Esophagus muscularis mucosa (tissue), 4 donors: ENCODE measurements at regions not wholly inside any gene's neighbourhood (a gene's known extent, or its start where the extent isn't known, plus 50 kb on each side); places are given as distances from the start of the nearest gene placed in this dataset.

Experiments used
- DNase-seq: peaks from one replicate; pipeline ENCODE4 v3.0.0-alpha.2; 2017; ENCODE audit errors: extremely low spot score
- H3K27ac ChIP-seq, 4 donors: fragments of 200-600 bp; sonication (generic); replicated peaks in 1 of 4; 1 replicate in 3 of 4; 2 replicates in 1 of 4; pipeline ENCODE4 v1.5.1; 2016 to 2019; ENCODE audit warnings: mild to moderate bottlenecking in 1 of 4
- H3K27me3 ChIP-seq, 4 donors: fragments of 200-600 bp; sonication (generic); one replicate each; pipeline versions ENCODE4 v1.5.1 to v1.6.0; 2016 to 2019
- H3K36me3 ChIP-seq, 4 donors: fragments of 200-600 bp; sonication (generic); one replicate each; pipeline ENCODE4 v1.5.1; 2016 to 2019
- H3K4me1 ChIP-seq, 4 donors: fragments of 200-600 bp; sonication (generic); one replicate each; pipeline ENCODE4 v1.5.1; 2016 to 2019
- H3K4me3 ChIP-seq, 4 donors: fragments of 200-600 bp; sonication (generic); 1 replicate in 2 of 4; 2 replicates in 2 of 4; pipeline ENCODE4 v1.5.1; 2016 to 2019; ENCODE audit warnings: mild to moderate bottlenecking in 4 of 4, moderate library complexity in 1 of 4
- H3K9me3 ChIP-seq, 4 donors: fragments of 200-600 bp; sonication (generic); 1 replicate in 3 of 4; 2 replicates in 1 of 4; pipeline ENCODE4 v1.5.1; 2016 to 2019
- CTCF ChIP-seq, 3 experiments: fragments of 200-600 bp in 2 of 3; fragments of 450-650 bp in 1 of 3; sonication (generic) in 2 of 3; IDR thresholded peaks; one replicate each; pipeline ENCODE4 v1.5.1; 2017 to 2019; ENCODE audit warnings: antibody characterized with exemption in 3 of 3, mild to moderate bottlenecking in 2 of 3, moderate library complexity in 1 of 3
- EP300 ChIP-seq: sonication (generic); formaldehyde crosslinking; IDR thresholded peaks from one replicate; pipeline ENCODE4 v1.6.1; 2017; ENCODE audit warnings: antibody characterized with exemption
- POLR2A ChIP-seq: fragments of 450-650 bp; IDR thresholded peaks from one replicate; pipeline ENCODE4 v1.6.1; 2017; ENCODE audit warnings: antibody characterized with exemption, moderate library complexity, mild to moderate bottlenecking, low read depth
- POLR2AphosphoS5 ChIP-seq, 2 donors: sonication (generic); formaldehyde crosslinking; IDR thresholded peaks; one replicate each; pipeline ENCODE4 v1.6.1; 2017; ENCODE audit warnings: antibody characterized with exemption in 2 of 2
- WGBS: methylation state at CpG from one replicate; pipeline ENCODE4 v1.1.5; 2018; 5-methylcytosine and 5-hydroxymethylcytosine counted together
- intact Hi-C: fragments of 100-400 bp; cut with DNase I; formaldehyde crosslinking; loops from one replicate; pipeline ENCODE4 v1.15.1; 2023

GRCh38 chr3:181105646-181106045, 116.1 kb upstream of the DNAJC19 start:
- Histone ChIP-seq H3K27ac (no peak overlapping the region), H3K36me3 (no peaks in the 10 kb centered on the region), H3K4me3 (no peak overlapping the region), H3K27me3 (no peaks in the 10 kb centered on the region), H3K4me1 (no peaks in the 10 kb centered on the region), H3K9me3 (no peaks in the 10 kb centered on the region)
- intact Hi-C loops, result no loop called here
- no peak for DNase-seq
- 40% methylated on average over 3 of the region's 3 CpGs for WGBS
- TF ChIP-seq EP300 (no peak), POLR2A (no peak), POLR2AphosphoS5 (IDR thresholded peaks at IDR 0.05) (no peak), CTCF (IDR thresholded peaks at IDR 0.05) (no peak)

GRCh38 chr3:181103605-181104004, 114.1 kb upstream of the DNAJC19 start:
- H3K9me3 ChIP-seq, result no peaks in the 10 kb centered on the region
- no peaks in the 10 kb centered on the region for H3K36me3 ChIP-seq
- TF ChIP-seq POLR2AphosphoS5 (IDR thresholded peaks at IDR 0.05) (no peak), POLR2A (no peak), CTCF (IDR thresholded peaks at IDR 0.05) (no peak), EP300 (no peak)
- intact Hi-C loops, result no loop called here
- H3K4me3 ChIP-seq, result no peak overlapping the region
- no peaks in the 10 kb centered on the region for H3K4me1 ChIP-seq
- H3K27ac ChIP-seq, result no peak overlapping the region
- no peak for DNase-seq
- no peaks in the 10 kb centered on the region for H3K27me3 ChIP-seq

GRCh38 chr3:181086011-181086410, 96.5 kb upstream of the DNAJC19 start:
- intact Hi-C loops, result no loop called here
- WGBS, result 25% methylated on average over 6 of the region's 6 CpGs
- no peak for DNase-seq
- Histone ChIP-seq H3K27me3 (no peaks in the 10 kb centered on the region), H3K4me3 (no peak overlapping the region), H3K27ac (no peak overlapping the region), H3K4me1 (no peaks in the 10 kb centered on the region), H3K36me3 (no peaks in the 10 kb centered on the region), H3K9me3 (no peaks in the 10 kb centered on the region)
- TF ChIP-seq POLR2A (no peak), CTCF (IDR thresholded peaks at IDR 0.05) (no peak)

- no peaks in the 10 kb centered on the region for H3K27me3 ChIP-seq
- H3K9me3 ChIP-seq, result no peaks in the 10 kb centered on the region
- no peak for DNase-seq
- intact Hi-C loops, result no loop called here
- no peaks in the 10 kb centered on the region for H3K36me3 ChIP-seq
- no peak overlapping the region for H3K27ac ChIP-seq
- no peaks in the 10 kb centered on the region for H3K4me1 ChIP-seq
- TF ChIP-seq EP300, result no peak
- no peak for TF ChIP-seq CTCF (IDR thresholded peaks at IDR 0.05)
- TF ChIP-seq POLR2AphosphoS5 (IDR thresholded peaks at IDR 0.05), result no peak
- no peak for TF ChIP-seq POLR2A
- H3K4me3 ChIP-seq, result no peak overlapping the region
- 87% methylated on average over 3 of the region's 3 CpGs for WGBS
Measured at GRCh38 chr3:181081930-181082329, 92.4 kb upstream of the DNAJC19 start.

GRCh38 chr3:181076558-181076957, 87.0 kb upstream of the DNAJC19 start:
- Histone ChIP-seq H3K36me3 (no peaks in the 10 kb centered on the region), H3K27me3 (no peaks in the 10 kb centered on the region), H3K27ac (no peak overlapping the region), H3K4me1 (no peaks in the 10 kb centered on the region), H3K4me3 (no peak overlapping the region), H3K9me3 (peaks cover 0 to 6% (median 0%) of the 10 kb centered on the region in 4 donors)
- intact Hi-C loops, result no loop called here
- DNase-seq, result no peak
- no peak for TF ChIP-seq POLR2AphosphoS5 (IDR thresholded peaks at IDR 0.05)
- no peak for TF ChIP-seq POLR2A
- no peak for TF ChIP-seq EP300
- TF ChIP-seq CTCF (IDR thresholded peaks at IDR 0.05), result no peak
